GM06990 (cell line): ENCODE measurements at regions not wholly inside any gene's neighbourhood (a gene's known extent, or its start where the extent isn't known, plus 50 kb on each side); places are given as distances from the start of the nearest gene placed in this dataset.
"Not testable (repeated sequence)": the region's sequence is repeated elsewhere in the genome, so short reads cannot be mapped to it uniquely, and the experiment has no call there.

Source experiments
- DNase-seq: peaks from one replicate; pipeline ENCODE4 v3.0.0-alpha.2; 2011; ENCODE audit not compliant: insufficient read length; ENCODE audit errors: extremely low read depth
- H3K27me3 ChIP-seq: replicated peaks from 2 replicates; pipeline ENCODE4 v1.6.0; 2011; ENCODE audit warnings: low read length; ENCODE audit not compliant: control insufficient read depth, insufficient read depth
- H3K36me3 ChIP-seq: 2 replicates; pipeline ENCODE4 v1.5.1; 2011; ENCODE audit warnings: low read length; ENCODE audit not compliant: control insufficient read depth, insufficient read depth
- H3K4me3 ChIP-seq: replicated peaks from 2 replicates; pipeline ENCODE4 v1.5.1; 2011; ENCODE audit warnings: low read depth, mild to moderate bottlenecking, control low read depth, low read length
- TF ChIP-seq, protein P1 (sequence below): IDR thresholded peaks from 2 replicates; pipeline ENCODE4 v1.5.1; 2011; ENCODE audit warnings: low read length, control low read depth, mild to moderate bottlenecking, inconsistent platforms; ENCODE audit not compliant: insufficient read depth, poor library complexity, severe bottlenecking

DNA sequence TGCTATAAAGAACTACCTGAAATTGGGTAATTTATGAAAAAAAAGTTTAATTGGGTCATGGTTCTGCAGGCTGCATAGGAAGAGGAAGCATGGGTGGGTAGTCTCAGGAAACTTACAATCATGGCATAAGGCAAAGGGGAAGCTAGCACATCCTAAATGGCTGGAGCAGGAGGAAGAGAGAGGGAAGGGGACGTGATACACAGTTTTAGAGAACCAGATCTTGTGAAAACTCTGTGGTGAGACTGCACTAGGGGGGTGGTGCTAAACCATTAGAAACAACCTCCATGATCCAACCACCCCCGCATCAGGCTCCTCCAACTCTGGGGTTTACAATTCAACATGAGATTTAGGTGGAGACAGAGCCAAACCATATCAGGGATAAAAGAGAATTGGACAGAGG, 624.2 kb downstream of the PRR16 start:
- Histone ChIP-seq H3K36me3 (no peaks in the 10 kb centered on the region), H3K27me3 (no peaks in the 10 kb centered on the region), H3K4me3 (no peak overlapping the region)
- no peak for DNase-seq
- TF ChIP-seq, protein P1, sequence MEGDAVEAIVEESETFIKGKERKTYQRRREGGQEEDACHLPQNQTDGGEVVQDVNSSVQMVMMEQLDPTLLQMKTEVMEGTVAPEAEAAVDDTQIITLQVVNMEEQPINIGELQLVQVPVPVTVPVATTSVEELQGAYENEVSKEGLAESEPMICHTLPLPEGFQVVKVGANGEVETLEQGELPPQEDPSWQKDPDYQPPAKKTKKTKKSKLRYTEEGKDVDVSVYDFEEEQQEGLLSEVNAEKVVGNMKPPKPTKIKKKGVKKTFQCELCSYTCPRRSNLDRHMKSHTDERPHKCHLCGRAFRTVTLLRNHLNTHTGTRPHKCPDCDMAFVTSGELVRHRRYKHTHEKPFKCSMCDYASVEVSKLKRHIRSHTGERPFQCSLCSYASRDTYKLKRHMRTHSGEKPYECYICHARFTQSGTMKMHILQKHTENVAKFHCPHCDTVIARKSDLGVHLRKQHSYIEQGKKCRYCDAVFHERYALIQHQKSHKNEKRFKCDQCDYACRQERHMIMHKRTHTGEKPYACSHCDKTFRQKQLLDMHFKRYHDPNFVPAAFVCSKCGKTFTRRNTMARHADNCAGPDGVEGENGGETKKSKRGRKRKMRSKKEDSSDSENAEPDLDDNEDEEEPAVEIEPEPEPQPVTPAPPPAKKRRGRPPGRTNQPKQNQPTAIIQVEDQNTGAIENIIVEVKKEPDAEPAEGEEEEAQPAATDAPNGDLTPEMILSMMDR, result no peak

- TF ChIP-seq, protein P1, result no peak
- no peak for DNase-seq
Measured at GRCh38 chr5:121090822-121091221, 626.7 kb downstream of the PRR16 start.

GRCh38 chr5:121100931-121101330, 636.8 kb downstream of the PRR16 start:
- no peak for DNase-seq
- no peak overlapping the region for H3K4me3 ChIP-seq
- TF ChIP-seq, protein P1, result no peak
- H3K36me3 ChIP-seq, result no peaks in the 10 kb centered on the region
- H3K27me3 ChIP-seq, result no peaks in the 10 kb centered on the region

More at GRCh38 chr5:121090822-121091221, 626.7 kb downstream of the PRR16 start:
- no peaks in the 10 kb centered on the region for H3K27me3 ChIP-seq
- H3K36me3 ChIP-seq, result no peaks in the 10 kb centered on the region
- no peak overlapping the region for H3K4me3 ChIP-seq

DNA sequence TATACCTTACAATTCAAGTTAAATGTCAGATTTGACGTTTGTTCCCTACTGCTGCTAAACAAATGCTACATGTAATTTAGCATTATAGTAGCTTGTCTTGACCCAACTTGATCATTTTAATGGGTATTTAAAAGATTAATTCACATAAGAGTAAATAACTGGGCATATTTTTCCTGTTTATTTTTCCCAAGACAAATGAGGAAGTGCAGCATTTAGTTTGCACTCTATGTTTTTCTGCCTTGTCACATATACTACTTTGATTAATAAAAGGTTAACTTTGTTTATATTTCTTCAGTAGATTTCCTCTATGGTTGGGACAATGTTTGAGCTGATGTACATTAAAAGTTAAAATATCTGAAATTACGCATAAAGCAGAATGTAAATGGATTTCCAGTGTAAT, 641.8 kb downstream of the PRR16 start:
- TF ChIP-seq, protein P1, result no peak
- no peaks in the 10 kb centered on the region for H3K27me3 ChIP-seq

GRCh38 chr5:121106721-121107690, 642.9 kb downstream of the PRR16 start:
- H3K27me3 ChIP-seq, H3K4me3 ChIP-seq, H3K36me3 ChIP-seq, DNase-seq: not testable (repeated sequence)

More for the DNA sequence above, 641.8 kb downstream of the PRR16 start:
- no peak for DNase-seq
- Histone ChIP-seq H3K4me3 (no peak overlapping the region), H3K36me3 (no peaks in the 10 kb centered on the region)

GRCh38 chr5:121108725-121109124, 644.6 kb downstream of the PRR16 start:
- Histone ChIP-seq H3K4me3 (no peak overlapping the region), H3K36me3 (no peaks in the 10 kb centered on the region), H3K27me3 (no peaks in the 10 kb centered on the region)
- TF ChIP-seq, protein P1, result no peak
- DNase-seq, result no peak
